Panc1 (cell line): ENCODE measurements at regions not wholly inside any gene's neighbourhood (a gene's known extent, or its start where the extent isn't known, plus 50 kb on each side); places are given as distances from the start of the nearest gene placed in this dataset.

Experiments
- ATAC-seq: fragments of 200-7000 bp; cut with Tn5 transposase; 2 replicates; pipeline ENCODE4 v1.9.1; 2020; ENCODE audit warnings: mild to moderate bottlenecking, moderate library complexity
- BruUV-seq: library from RNA; stranded (reverse); fragments of 400-500 nt; replicated peaks from 2 replicates; lab custom pipeline; 2021; lab: Mats Ljungman, UMichigan
- CTCF ChIA-PET: fragments of 300-600 bp; sonication (Branson Sonifier 250); formaldehyde crosslinking; loops from one replicate; lab custom pipeline; 2022; ENCODE audit warnings: antibody characterized with exemption; lab: Charles Lee
- POLR2A ChIA-PET: fragments of 300-600 bp; sonication (Branson Sonifier 250); formaldehyde crosslinking; loops from one replicate; lab custom pipeline; 2022; ENCODE audit warnings: antibody characterized with exemption; lab: Charles Lee
- DNase-seq: peaks from one replicate; pipeline ENCODE4 v3.0.0-alpha.2; 2010; ENCODE audit warnings: low read depth, low spot score
- H3K27ac ChIP-seq: 2 replicates; pipeline ENCODE4 v1.5.1; 2011; ENCODE audit warnings: mild to moderate bottlenecking, low read length, inconsistent platforms
- H3K27me3 ChIP-seq: fragments of 200-500 bp; sonication (Bioruptor generic); 2 replicates; pipeline ENCODE4 v1.6.0; 2014; ENCODE audit warnings: low read length, inconsistent platforms; ENCODE audit not compliant: control insufficient read depth, insufficient read depth
- H3K36me3 ChIP-seq: fragments of 200-500 bp; sonication (Bioruptor generic); 2 replicates; pipeline ENCODE4 v1.5.1; 2014; ENCODE audit warnings: inconsistent platforms, mild to moderate bottlenecking, low read length, moderate library complexity; ENCODE audit not compliant: control insufficient read depth, insufficient read depth
- H3K4me1 ChIP-seq: 2 replicates; pipeline ENCODE4 v1.5.1; 2011; ENCODE audit warnings: inconsistent platforms, mild to moderate bottlenecking, low read length, moderate library complexity; ENCODE audit not compliant: control insufficient read depth, insufficient read depth
- H3K4me3 ChIP-seq, 2 experiments: 2 replicates each; pipeline ENCODE4 v1.5.1; 2011 to 2012; ENCODE audit warnings: low read depth in 2 of 2, low read length in 2 of 2, mild to moderate bottlenecking in 2 of 2, inconsistent platforms in 1 of 2, moderate library complexity in 1 of 2
- H3K9me3 ChIP-seq: fragments of 200-500 bp; sonication (Bioruptor generic); 2 replicates; pipeline ENCODE4 v1.5.1; 2014; ENCODE audit warnings: low read depth, mild to moderate bottlenecking, inconsistent platforms, low read length, moderate library complexity; ENCODE audit not compliant: control insufficient read depth, insufficient read depth
- CTCF ChIP-seq: fragments of 450-650 bp; IDR thresholded peaks from 2 replicates; pipeline ENCODE4 v1.5.1; 2017; ENCODE audit warnings: mild to moderate bottlenecking
- POLR2AphosphoS5 ChIP-seq: IDR thresholded peaks from 2 replicates; pipeline ENCODE4 v1.6.1; 2012; ENCODE audit warnings: mild to moderate bottlenecking, low read depth, low read length, moderate library complexity
- REST ChIP-seq, 2 experiments: IDR thresholded peaks; 2 replicates each; pipeline ENCODE4 v1.6.1; 2011 to 2012; ENCODE audit warnings: low read depth in 2 of 2, control low read depth in 1 of 2, low read length in 1 of 2, mild to moderate bottlenecking in 1 of 2, moderate library complexity in 1 of 2; ENCODE audit not compliant: insufficient read depth in 1 of 2
- SIN3A ChIP-seq: IDR thresholded peaks from 2 replicates; pipeline ENCODE4 v1.6.1; 2012; ENCODE audit warnings: low read depth, mild to moderate bottlenecking, low read length, moderate library complexity, borderline replicate concordance; ENCODE audit not compliant: insufficient read depth
- TCF7L2 ChIP-seq: IDR thresholded peaks from 2 replicates; pipeline ENCODE4 v1.6.1; 2011; ENCODE audit warnings: mild to moderate bottlenecking, low read depth, low read length, inconsistent platforms
- in situ Hi-C: cut with HindIII; loops from 2 replicates; pipeline ENCODE4 v1.10.0; 2016; ENCODE audit warnings: low sequenced_read_pairs, low pct_unique_long_range_greater_than_20kb
- intact Hi-C: fragments of 100-400 bp; cut with micrococcal nuclease; formaldehyde crosslinking; loops from one replicate; pipeline ENCODE4 v1.10.0; 2022; ENCODE audit not compliant: unreplicated experiment

GRCh38 chr3:120516136-120516535 is 65.3 kb upstream of the FSTL1 start:
- no peak overlapping the region for H3K27ac ChIP-seq
- TF ChIP-seq SIN3A (no peak), TCF7L2 (no peak), POLR2AphosphoS5 (no peak), REST (IDR thresholded peaks at IDR 0.05; ENCODE audit: insufficient read depth in 1 of 2, low read depth in 2 of 2, low read length in 1 of 2) (no peak), CTCF (no peak)
- no peak overlapping the region for H3K4me3 ChIP-seq
- no peaks in the 10 kb centered on the region for H3K36me3 ChIP-seq
- in situ Hi-C loops (no loop called here), intact Hi-C loops (no loop called here)
- no TSS peak for BruUV-seq
- CTCF ChIA-PET: no interaction called here
- no peaks in the 10 kb centered on the region for H3K9me3 ChIP-seq
- DNase-seq (no peak), ATAC-seq (no peak)
- H3K4me1 ChIP-seq: no peaks in the 10 kb centered on the region
- POLR2A ChIA-PET: no interaction called here
- H3K27me3 ChIP-seq: peaks cover 4% of the 10 kb centered on the region

GRCh38 chr3:120512655-120513054 is 61.9 kb upstream of the FSTL1 start:
- BruUV-seq: no TSS peak

More at GRCh38 chr3:120512655-120513054, 61.9 kb upstream of the FSTL1 start:
- TF ChIP-seq POLR2AphosphoS5: no peak
- no peak for TF ChIP-seq SIN3A
- TF ChIP-seq REST (IDR thresholded peaks at IDR 0.05; ENCODE audit: insufficient read depth in 1 of 2, low read depth in 2 of 2, low read length in 1 of 2): no peak
- no peak for TF ChIP-seq CTCF
- no peak for TF ChIP-seq TCF7L2
- ChIA-PET POLR2A (no interaction called here), CTCF (no interaction called here)
- no peak overlapping the region for H3K4me3 ChIP-seq
- H3K9me3 ChIP-seq: no peaks in the 10 kb centered on the region
- in situ Hi-C loops (no loop called here), intact Hi-C loops (no loop called here)
- ATAC-seq (no peak), DNase-seq (no peak)
- no peak overlapping the region for H3K27ac ChIP-seq
- no peaks in the 10 kb centered on the region for H3K36me3 ChIP-seq
- no peaks in the 10 kb centered on the region for H3K4me1 ChIP-seq
- peaks cover 4% of the 10 kb centered on the region; the same call in 1 of the 2 replicates for H3K27me3 ChIP-seq
